Middle frontal gyrus (tissue), 1 donor: ENCODE measurements at regions not wholly inside any gene's neighbourhood (a gene's known extent, or its start where the extent isn't known, plus 50 kb on each side); places are given as distances from the start of the nearest gene placed in this dataset.

Experiments used
- DNase-seq: peaks from one replicate; pipeline ENCODE4 v3.0.0-alpha.2; 2015; ENCODE audit warnings: low spot score; ENCODE audit errors: extremely low spot score

DNA sequence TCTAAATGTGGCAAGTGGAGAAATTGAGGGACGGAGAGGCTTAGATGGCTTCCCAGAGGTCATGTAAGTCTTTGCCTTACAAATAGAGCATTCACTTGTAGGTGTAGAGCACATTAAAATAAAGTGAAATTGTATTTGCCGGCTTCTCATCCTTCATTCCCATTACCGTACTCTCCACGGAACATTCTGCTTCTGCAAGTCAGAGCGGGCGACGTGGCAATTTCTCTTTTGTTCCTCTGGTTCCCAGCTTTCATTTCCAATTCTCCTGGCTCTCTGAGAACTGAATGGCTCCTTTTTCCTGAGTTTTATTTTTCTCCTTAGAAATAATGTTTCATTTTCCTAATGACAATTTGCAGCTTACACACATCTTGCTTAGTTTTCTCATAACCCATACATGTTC lies 51.3 kb upstream of the PFKP start:
- no peak for DNase-seq

GRCh38 chr10:3014968-3015367 lies 52.4 kb upstream of the PFKP start:
- DNase-seq, result no peak

- no peak for DNase-seq
Measured at GRCh38 chr10:3012223-3012622, 55.1 kb upstream of the PFKP start.

DNA sequence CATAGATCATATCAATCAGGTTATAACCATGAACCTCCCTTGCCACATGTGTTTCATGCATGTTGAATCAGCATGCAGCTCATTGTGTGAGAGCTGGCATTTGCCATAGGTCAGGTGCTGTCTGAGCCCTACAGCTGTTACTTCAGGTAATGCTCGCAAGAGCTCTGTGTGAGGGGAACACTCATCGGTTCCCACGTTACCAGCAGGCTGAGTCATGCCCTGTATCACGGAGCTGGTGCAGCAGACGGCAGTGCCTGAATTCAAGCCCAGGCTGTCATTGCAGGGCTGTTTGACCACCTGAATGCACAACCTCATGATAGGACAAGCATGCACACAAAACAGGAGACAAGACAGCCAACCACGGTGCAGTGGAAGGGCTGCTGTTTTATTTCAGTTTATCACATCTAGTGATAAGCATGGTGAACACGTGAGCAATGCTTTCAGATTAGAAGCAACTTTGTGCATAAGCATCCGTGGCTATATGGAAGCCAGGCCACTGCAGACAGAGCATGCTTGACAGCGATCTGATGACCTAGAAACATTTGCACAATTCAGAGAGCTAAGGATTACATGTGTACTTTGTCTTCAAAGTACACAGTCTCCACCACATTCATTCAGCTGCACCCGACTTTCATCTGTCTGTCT lies 56.4 kb upstream of the PFKP start:
- no peak for DNase-seq

DNA sequence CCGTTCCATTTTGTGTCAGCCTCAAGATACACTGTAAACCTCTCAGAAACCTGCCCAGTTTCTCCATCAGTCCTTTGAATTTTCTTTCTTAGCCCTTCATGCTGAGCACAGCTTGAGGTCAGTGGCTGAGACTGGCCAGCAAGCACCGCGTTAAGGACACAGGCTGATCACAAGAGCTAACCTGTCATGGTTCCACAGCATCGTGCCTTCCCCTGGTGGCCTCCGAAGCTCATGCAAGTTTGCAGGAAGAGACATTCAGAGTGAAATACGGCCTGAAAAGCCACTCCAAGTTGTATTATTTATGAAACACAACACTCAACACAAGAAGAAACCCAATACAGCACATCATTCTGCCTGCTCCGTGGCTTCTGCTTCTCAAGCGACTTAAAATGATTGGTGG lies 57.0 kb upstream of the PFKP start:
- no peak for DNase-seq

DNA sequence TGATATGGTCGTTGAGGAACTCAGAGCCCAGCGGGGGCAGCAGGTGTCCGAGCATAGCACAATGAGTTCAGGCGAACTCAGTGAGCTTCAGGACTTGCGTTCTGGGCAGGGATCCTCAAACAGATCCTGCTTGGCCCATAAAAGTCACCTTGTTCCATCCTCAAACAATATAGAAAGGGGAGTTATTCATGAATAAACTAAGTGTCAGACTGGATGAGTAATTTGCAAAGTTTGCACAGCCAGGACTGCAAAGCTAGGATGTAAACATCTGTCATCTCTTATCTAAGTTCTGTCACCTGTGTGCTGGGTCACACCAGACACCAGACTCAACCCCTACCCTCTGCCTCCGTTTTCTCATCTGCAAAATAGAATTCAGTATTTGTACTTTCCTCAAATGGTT lies 58.0 kb upstream of the PFKP start:
- DNase-seq, result no peak

DNA sequence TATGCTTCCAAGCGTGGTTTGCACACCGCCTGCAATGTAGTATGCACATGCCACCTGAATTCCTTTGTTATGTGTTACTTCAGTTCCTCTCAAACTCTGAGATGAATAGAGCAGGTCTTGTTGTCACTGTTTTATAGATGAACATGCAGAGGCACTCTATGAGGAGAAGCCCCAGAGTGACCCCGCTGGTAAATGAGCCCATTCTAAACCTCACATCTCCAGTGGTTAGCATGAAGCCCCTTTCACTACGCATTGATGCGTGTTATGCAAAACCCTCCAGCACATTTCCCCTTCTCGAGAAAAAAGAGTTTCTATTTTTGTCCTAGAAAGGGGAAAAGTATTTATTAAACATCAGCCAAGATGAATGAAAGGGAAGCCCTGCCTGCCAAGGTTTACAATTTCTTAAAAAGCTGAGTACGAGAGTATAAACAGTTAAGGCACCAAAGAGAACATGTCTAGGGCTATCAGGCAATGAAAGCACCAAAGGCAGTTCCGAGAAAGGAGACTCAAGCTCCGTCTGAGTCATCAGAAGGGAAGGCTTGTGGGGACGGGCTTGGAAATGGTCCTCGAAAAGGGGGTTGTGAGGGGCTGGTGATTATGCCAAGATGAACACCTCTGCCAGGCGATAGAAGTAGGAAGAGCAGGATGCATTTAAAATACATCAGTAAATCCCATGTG lies 58.7 kb upstream of the PFKP start:
- no peak for DNase-seq

DNA sequence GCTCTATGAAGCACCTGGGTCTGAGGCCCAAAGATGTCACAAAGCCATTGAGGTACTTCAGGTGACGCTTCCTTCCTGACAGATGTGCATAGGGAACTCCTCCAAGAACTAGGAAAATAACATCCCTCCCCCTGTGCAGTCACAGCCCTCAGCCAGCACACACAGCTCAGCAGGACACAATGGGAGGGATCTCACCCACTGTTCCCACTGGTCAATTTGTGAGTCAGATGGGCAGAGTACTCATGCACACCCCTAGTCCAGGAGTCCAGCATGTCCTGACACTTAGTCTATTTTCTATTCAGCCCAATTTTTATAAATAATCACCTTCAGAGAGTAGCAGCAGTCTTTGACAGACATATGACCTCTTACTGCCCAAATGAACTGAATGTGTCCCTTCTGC lies 60.7 kb upstream of the PFKP start:
- DNase-seq, result no peak

- no peak for DNase-seq
Measured at GRCh38 chr10:3006093-3006492, 61.3 kb upstream of the PFKP start.

GRCh38 chr10:3002304-3002703 lies 65.0 kb upstream of the PFKP start:
- DNase-seq, result no peak

DNA sequence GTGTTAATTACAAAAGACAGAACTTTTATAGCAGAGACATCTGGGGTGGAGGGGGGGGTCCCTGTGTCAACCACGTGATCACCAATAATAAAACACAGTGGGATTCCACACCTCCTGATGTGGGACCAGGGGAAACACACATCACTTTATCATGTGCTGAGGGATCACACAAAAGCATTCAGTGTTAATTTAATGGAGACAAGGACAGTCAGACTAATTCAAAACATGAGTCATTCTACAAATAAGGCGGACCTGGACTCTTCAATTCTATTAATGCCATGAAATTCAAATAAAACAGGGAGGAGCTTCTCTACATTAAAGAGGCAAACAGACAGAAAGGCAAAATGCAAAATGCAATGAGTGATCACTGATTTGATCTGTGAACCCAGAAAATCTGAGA lies 67.3 kb upstream of the PFKP start:
- no peak for DNase-seq

DNA sequence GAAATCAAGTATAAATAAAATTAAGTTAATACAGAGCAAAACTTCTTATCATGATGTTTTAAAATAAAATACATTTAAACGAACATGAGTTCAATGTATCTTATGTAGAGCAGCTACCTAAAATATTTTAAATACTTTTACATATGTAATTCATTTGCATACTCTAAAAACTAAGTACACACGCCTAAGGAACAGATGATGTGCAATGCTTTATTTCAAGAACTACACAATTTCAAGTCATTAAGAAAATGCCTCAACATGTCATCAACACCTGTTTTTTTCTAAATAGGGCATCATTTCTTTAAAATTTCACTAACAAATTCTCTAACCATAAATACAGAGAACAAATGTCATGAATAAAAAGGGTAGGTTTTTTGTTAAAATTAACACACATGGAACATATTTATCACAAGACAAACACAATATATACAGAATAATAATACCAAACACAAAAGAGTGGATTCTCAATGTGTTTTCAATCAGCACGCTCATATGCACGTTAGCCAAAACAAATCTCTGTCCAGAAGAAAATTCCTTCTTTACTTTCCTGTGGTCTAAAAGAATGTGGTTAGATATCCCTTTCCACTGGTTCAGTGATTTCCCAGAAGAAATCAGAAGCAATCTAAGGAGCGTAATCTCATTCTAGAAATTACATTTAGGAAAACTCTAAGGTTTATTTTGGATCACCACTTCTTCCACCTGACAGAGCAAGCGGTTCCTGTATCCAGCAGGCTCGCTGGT lies 73.0 kb upstream of the PFKP start:
- DNase-seq, result no peak

GRCh38 chr10:2993636-2994035 lies 73.7 kb upstream of the PFKP start:
- no peak for DNase-seq

DNA sequence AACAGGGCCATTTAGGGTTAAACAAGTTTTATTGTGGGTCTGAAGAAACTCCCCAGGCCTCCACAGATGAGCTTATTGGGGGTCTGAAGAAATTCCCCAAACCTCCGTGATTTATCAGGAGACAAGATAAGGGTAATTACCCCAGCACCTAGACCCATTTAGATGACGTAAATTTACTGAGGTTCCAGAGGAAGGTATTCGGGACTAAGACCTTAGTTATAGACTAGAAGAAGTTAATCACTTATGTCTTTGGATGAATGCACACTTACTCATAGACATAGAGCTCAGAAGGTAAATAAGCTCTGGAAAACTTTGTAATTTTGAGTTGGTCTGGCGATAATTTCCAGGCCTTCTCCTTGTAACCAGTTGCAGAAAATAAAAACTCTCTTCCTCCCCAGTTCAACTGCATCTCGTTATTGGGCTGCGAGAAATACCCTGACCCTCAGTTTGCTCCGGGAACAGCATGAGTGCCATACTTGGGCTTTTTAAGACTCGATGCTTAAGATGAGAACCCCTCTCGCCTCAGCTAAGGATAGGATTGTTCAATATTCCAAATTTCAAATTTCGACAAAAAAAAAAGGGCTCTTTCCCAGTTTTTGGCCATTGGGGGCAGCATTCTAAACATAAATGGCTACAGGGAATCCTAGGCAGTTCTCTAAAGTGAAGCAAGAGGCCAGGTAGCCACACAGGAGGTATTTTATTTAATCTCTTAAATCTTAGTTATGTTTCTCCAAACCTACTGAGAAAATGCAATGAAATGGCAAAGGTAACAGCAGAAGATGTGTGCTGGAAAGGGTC lies 74.7 kb upstream of the PFKP start:
- no peak for DNase-seq

- no peak for DNase-seq
Measured at GRCh38 chr10:2990764-2991163, 76.6 kb upstream of the PFKP start.

GRCh38 chr10:2989292-2989947 lies 77.9 kb upstream of the PFKP start:
- DNase-seq, result no peak

GRCh38 chr10:2987185-2987768 lies 80.1 kb upstream of the PFKP start:
- DNase-seq, result no peak

DNA sequence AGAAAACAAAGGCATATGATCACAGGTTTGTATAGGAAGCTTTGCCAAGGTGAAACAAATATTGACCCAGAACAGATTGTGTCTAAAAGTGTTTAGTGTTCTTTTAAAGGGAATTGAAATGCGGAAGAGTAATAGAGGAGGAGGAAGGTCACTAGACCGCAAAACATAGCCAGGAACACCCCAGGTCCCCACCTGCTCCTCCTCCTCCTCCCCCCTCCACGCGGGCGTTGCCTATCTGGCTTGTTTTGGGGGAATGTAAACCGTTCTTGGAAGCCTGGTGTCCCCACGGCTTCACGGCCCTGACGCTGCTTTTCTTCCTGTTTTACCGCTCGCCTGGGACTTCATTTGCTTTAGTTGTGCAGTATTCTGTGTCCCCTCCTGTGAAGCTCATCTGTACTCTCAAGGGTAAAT lies 81.0 kb upstream of the PFKP start:
- no peak for DNase-seq

DNA sequence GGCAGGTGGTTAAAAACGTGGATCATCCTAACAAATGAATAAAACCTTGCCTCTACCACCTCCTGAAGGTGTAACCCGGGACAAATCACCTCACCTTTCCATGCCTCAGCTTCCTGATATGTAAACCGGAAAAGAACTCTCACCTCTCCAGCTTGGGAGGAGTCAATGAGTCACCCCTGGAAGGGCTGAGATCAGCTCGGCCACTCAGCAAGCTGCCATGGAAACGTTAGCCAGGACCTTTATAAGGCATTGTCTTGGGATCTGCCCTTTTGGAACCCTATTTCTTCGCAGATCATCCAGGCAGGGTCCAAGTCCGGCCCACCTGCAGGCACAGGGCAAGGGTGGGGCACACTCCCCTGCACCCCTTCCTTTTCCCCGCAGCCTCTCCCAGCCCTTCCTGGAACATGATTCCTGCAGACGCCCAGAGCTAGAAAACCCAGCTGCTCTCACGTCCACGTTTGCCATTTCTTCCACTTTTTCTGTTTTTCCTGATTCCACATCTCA lies 81.6 kb upstream of the PFKP start:
- no peak for DNase-seq

DNA sequence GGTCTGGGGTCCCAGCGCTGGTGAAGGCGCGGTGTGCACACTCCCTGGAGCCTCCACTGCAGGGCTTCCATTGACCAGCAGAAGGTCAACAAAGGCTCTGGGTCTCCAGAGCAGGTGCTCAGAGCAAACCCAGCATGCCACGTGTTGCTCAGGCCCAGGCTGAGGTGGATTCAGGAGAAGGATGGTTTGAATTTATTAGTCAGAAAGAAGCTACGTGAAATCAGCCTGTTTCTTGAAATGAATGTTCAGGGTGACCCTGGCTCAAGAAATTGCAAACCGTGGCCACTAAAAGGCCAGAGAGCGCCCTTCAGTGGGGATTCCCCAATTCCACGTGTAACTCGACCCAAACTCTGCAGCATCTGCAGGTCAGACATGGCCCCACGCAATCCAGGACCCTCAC lies 82.7 kb upstream of the PFKP start:
- DNase-seq, result no peak

- DNase-seq, result no peak
Measured at GRCh38 chr10:2982146-2982545, 85.2 kb upstream of the PFKP start.
